ENCODE measurements at regions not wholly inside any gene's neighbourhood (a gene's known extent, or its start where the extent isn't known, plus 50 kb on each side); places are given as distances from the start of the nearest gene placed in this dataset.

- TF ChIP-seq CTCF (conservative IDR thresholded peaks at IDR 0.05) (no peak), EZH2 (IDR thresholded peaks at IDR 0.05; ENCODE audit: low read depth) (no peak)
Observed at GRCh38 chr5:145673786-145674185, 161.4 kb downstream of the PRELID2 start.
